Endothelial cell of umbilical vein (primary cell): ENCODE measurements at regions not wholly inside any gene's neighbourhood (a gene's known extent, or its start where the extent isn't known, plus 50 kb on each side); places are given as distances from the start of the nearest gene placed in this dataset.

ENCODE experiments used
- BruUV-seq: library from RNA; stranded (reverse); fragments of 400-500 nt; replicated peaks from 2 replicates; lab custom pipeline; 2021; lab: Mats Ljungman, UMichigan
- CTCF ChIA-PET: fragments of 300-600, 350-600 bp; sonication (Branson Sonifier 250); formaldehyde crosslinking; loops from one replicate; lab custom pipeline; 2021; ENCODE audit warnings: antibody characterized with exemption, inconsistent platforms; lab: Charles Lee
- POLR2A ChIA-PET: fragments of 300-600, 350-600 bp; sonication (Branson Sonifier 250); formaldehyde crosslinking; loops from one replicate; lab custom pipeline; 2021; ENCODE audit warnings: antibody characterized with exemption, inconsistent platforms; lab: Charles Lee
- DNase-seq: peaks from one replicate; pipeline ENCODE4 v3.0.0-alpha.2; 2011; ENCODE audit warnings: low read depth, low spot score
- FAIRE-seq: peaks from 2 replicates; lab custom pipeline; 2011; peaks lifted over from hg19 to GRCh38; lab: Jason Lieb, UNC
- H2AFZ ChIP-seq: 2 replicates; pipeline ENCODE4 v1.6.0; 2012; ENCODE audit warnings: low read depth, low read length, control low read depth, inconsistent platforms
- H3K27ac ChIP-seq: 2 replicates; pipeline ENCODE4 v1.5.1; 2011; ENCODE audit warnings: low read depth, mild to moderate bottlenecking, control low read depth, low read length, moderate library complexity; ENCODE audit not compliant: insufficient read depth
- H3K27me3 ChIP-seq, 2 experiments: 2 replicates each; pipeline versions ENCODE4 v1.6.0 to v1.6.1; 2011; ENCODE audit warnings: low read length in 2 of 2, mixed read lengths in 1 of 2; ENCODE audit not compliant: control insufficient read depth in 2 of 2, insufficient read depth in 2 of 2
- H3K36me3 ChIP-seq, 2 experiments: 2 replicates in 1 of 2; 3 replicates in 1 of 2; pipeline ENCODE4 v1.5.1; 2011; ENCODE audit warnings: low read length in 2 of 2, mild to moderate bottlenecking in 1 of 2, moderate library complexity in 1 of 2; ENCODE audit not compliant: control insufficient read depth in 2 of 2, insufficient read depth in 2 of 2; ENCODE audit errors: extremely low read depth in 1 of 2
- H3K4me1 ChIP-seq: 3 replicates; pipeline ENCODE4 v1.5.1; 2011; ENCODE audit warnings: mild to moderate bottlenecking, low read length; ENCODE audit not compliant: control insufficient read depth, insufficient read depth; ENCODE audit errors: extremely low read depth
- H3K4me2 ChIP-seq: 2 replicates; pipeline ENCODE4 v1.6.1; 2011; ENCODE audit warnings: low read length, control low read depth, mixed read lengths; ENCODE audit not compliant: insufficient read depth
- H3K4me3 ChIP-seq, 3 experiments: fragments of 200-600 bp in 1 of 3; sonication (generic), shearing (Covaris generic) in 1 of 3; replicated peaks in 1 of 3; 2 replicates each; pipeline ENCODE4 v1.5.1; 2011 to 2016; ENCODE audit warnings: control low read depth in 3 of 3, low read length in 3 of 3, mild to moderate bottlenecking in 2 of 3, inconsistent platforms in 1 of 3, low read depth in 1 of 3, moderate library complexity in 1 of 3; ENCODE audit not compliant: insufficient read depth in 1 of 3
- H3K79me2 ChIP-seq: 2 replicates; pipeline ENCODE4 v1.6.0; 2012; ENCODE audit warnings: low read length, inconsistent platforms; ENCODE audit not compliant: control insufficient read depth, insufficient read depth
- H3K9ac ChIP-seq: replicated peaks from 2 replicates; pipeline ENCODE3; 2011; ENCODE audit warnings: low read length, control low read depth; ENCODE audit not compliant: insufficient read depth; ENCODE audit errors: extremely low read depth
- H3K9me1 ChIP-seq: replicated peaks from 3 replicates; pipeline ENCODE4 v1.6.0; 2011; ENCODE audit warnings: mild to moderate bottlenecking, low read length; ENCODE audit not compliant: control insufficient read depth, insufficient read depth; ENCODE audit errors: extremely low read depth
- H3K9me3 ChIP-seq: replicated peaks from 2 replicates; pipeline ENCODE4 v1.5.1; 2012; ENCODE audit warnings: low read length, inconsistent platforms; ENCODE audit not compliant: control insufficient read depth, insufficient read depth
- H4K20me1 ChIP-seq: replicated peaks from 2 replicates; pipeline ENCODE3; 2011; ENCODE audit warnings: mild to moderate bottlenecking, low read length; ENCODE audit not compliant: control insufficient read depth, insufficient read depth; ENCODE audit errors: extremely low read depth
- CTCF ChIP-seq, 2 donors: IDR thresholded peaks; 1 replicate in 1 of 2; 2 replicates in 1 of 2; pipeline ENCODE4 v1.5.1; 2011; ENCODE audit warnings: low read length in 2 of 2, mild to moderate bottlenecking in 2 of 2, moderate library complexity in 2 of 2, control low read depth in 1 of 2, inconsistent platforms in 1 of 2, low read depth in 1 of 2; ENCODE audit not compliant: insufficient read depth in 1 of 2; ENCODE audit errors: extremely low read depth in 1 of 2
- EZH2 ChIP-seq: IDR thresholded peaks from 2 replicates; pipeline ENCODE4 v1.6.1; 2012; ENCODE audit warnings: borderline replicate concordance, low read depth, mild to moderate bottlenecking, moderate library complexity, low read length, inconsistent platforms; ENCODE audit not compliant: severe bottlenecking
- FOS ChIP-seq: IDR thresholded peaks from 2 replicates; pipeline ENCODE4 v1.6.1; 2011; ENCODE audit warnings: mild to moderate bottlenecking, low read length, moderate library complexity, borderline replicate concordance; ENCODE audit not compliant: insufficient read depth
- GATA2 ChIP-seq: IDR thresholded peaks from 2 replicates; pipeline ENCODE4 v1.7.0; 2011; ENCODE audit warnings: low read depth, mild to moderate bottlenecking, moderate library complexity, mixed read lengths, low read length; ENCODE audit not compliant: insufficient read length, insufficient read depth
- JUN ChIP-seq: IDR thresholded peaks from 2 replicates; pipeline ENCODE4 v1.6.1; 2011; ENCODE audit warnings: borderline replicate concordance, low read depth; ENCODE audit not compliant: insufficient read length, insufficient read depth
- MAX ChIP-seq: IDR thresholded peaks from 2 replicates; pipeline ENCODE4 v1.6.1; 2011; ENCODE audit not compliant: insufficient read depth, insufficient read length
- MYC ChIP-seq: IDR thresholded peaks from one replicate; pipeline ENCODE4 v1.6.1; 2011; ENCODE audit warnings: mild to moderate bottlenecking, low read depth, low read length
- POLR2A ChIP-seq: IDR thresholded peaks from 2 replicates; pipeline ENCODE4 v1.6.1; 2012; ENCODE audit warnings: low read depth, mild to moderate bottlenecking, control low read depth, low read length
- POLR2AphosphoS5 ChIP-seq: IDR thresholded peaks from 2 replicates; pipeline ENCODE4 v1.6.1; 2012; ENCODE audit warnings: low read depth, mild to moderate bottlenecking, control low read depth, low read length, moderate library complexity; ENCODE audit not compliant: insufficient read depth
- dilution Hi-C: fragments of 300-500 bp; cut with MboI; formaldehyde crosslinking; loops from one replicate; pipeline ENCODE4 v1.15.0; 2019; ENCODE audit warnings: low sequenced_read_pairs; ENCODE audit not compliant: extremely low pct_ligation_motif_present
- intact Hi-C: fragments of 100-400 bp; cut with micrococcal nuclease; formaldehyde crosslinking; loops from one replicate; pipeline ENCODE4 v1.10.0; 2022

GRCh38 chr15:46409841-46410301 is 775.0 kb downstream of the SQOR start:
- CTCF ChIA-PET: no interaction called here
- intact Hi-C loops (no loop called here), dilution Hi-C loops (no loop called here)
- no peak for DNase-seq
- H3K27me3 ChIP-seq: no peaks in the 10 kb centered on the region
- H3K4me2 ChIP-seq: no peak overlapping the region
- no peak overlapping the region for H3K27ac ChIP-seq
- no peaks in the 10 kb centered on the region for H4K20me1 ChIP-seq
- H3K36me3 ChIP-seq: no peaks in the 10 kb centered on the region
- FAIRE-seq: no peak
- peaks cover 4% of the 10 kb centered on the region for H3K4me1 ChIP-seq
- no peak overlapping the region for H3K9ac ChIP-seq
- H3K9me3 ChIP-seq: no peaks in the 10 kb centered on the region
- POLR2A ChIA-PET: no interaction called here
- TF ChIP-seq POLR2AphosphoS5 (no peak), MAX (no peak), POLR2A (no peak)
- H3K4me3 ChIP-seq: no peak overlapping the region
- BruUV-seq: no TSS peak
- H3K9me1 ChIP-seq: no peaks in the 10 kb centered on the region
- no peak overlapping the region for H2AFZ ChIP-seq
- no peaks in the 10 kb centered on the region for H3K79me2 ChIP-seq

- Histone ChIP-seq H3K9me3 (no peaks in the 10 kb centered on the region), H4K20me1 (no peaks in the 10 kb centered on the region), H3K36me3 (no peaks in the 10 kb centered on the region), H3K9me1 (no peaks in the 10 kb centered on the region), H3K9ac (no peak overlapping the region), H3K4me1 (peaks cover 4% of the 10 kb centered on the region), H3K79me2 (no peaks in the 10 kb centered on the region), H2AFZ (no peak overlapping the region), H3K27ac (no peak overlapping the region), H3K27me3 (no peaks in the 10 kb centered on the region), H3K4me2 (no peak overlapping the region), H3K4me3 (no peak overlapping the region)
- dilution Hi-C loops (no loop called here), intact Hi-C loops (no loop called here)
- TF ChIP-seq POLR2A (no peak), JUN (no peak), EZH2 (no peak), POLR2AphosphoS5 (no peak), MAX (no peak), CTCF (IDR thresholded peaks at IDR 0.05; ENCODE audit: extremely low read depth in 1 of 2, insufficient read depth in 1 of 2, low read depth in 1 of 2, low read length in 2 of 2) (no peak), GATA2 (no peak), FOS (no peak), MYC (no peak)
- no TSS peak for BruUV-seq
- ChIA-PET POLR2A (no interaction called here), CTCF (no interaction called here)
- no peak for DNase-seq
- no peak for FAIRE-seq
These were observed 775.9 kb downstream of the SQOR start for GRCh38 chr15:46410705-46411104.
